HG03108 (cell line): ENCODE measurements at regions not wholly inside any gene's neighbourhood (a gene's known extent, or its start where the extent isn't known, plus 50 kb on each side); places are given as distances from the start of the nearest gene placed in this dataset.

Experiments used
- ATAC-seq: cut with Tn5 transposase; IDR thresholded peaks from one replicate; pipeline ENCODE4 v1.9.1; 2021; ENCODE audit warnings: moderate library complexity; ENCODE audit not compliant: unreplicated experiment

GRCh38 chr4:149136951-149137620, 678.6 kb downstream of the IQCM start:
- ATAC-seq: no peak

GRCh38 chr4:149135062-149135461, 680.6 kb downstream of the IQCM start:
- ATAC-seq: no peak

- no peak for ATAC-seq
Measured at GRCh38 chr4:149121023-149121404, 678.8 kb upstream of the NR3C2 start.

DNA sequence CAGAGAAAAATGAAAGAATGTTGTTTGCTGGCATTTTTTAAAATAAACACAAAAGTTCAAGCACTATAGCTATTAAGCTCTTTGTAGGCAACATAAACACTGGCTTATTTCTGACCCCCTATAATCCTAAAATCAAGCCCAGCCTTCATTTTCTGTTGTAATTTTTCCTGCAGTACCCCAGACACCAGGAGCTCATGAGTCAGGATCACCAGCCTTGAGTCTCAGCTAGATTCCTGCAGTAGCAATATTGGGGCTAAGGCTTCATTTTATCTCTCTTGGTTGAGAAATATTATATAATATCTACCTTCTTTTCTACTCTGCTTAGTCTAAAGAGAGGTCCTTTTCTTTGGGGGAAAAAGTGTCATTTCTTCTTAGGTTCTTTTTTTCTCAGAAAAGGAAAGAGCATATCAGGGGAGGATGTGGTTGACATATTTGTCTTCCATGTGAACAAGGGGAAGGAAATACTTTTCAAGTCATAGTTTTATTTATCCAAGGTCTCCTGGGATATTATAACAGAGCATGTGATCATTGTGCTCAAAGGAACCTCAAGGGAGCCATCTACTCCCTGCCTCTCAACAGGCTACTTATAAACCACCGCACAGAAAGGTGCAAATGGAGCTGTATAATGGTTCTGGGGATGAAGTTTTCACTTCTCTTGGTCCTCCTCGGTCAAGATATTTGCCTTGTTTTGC, 678.3 kb upstream of the NR3C2 start:
- ATAC-seq: no peak

DNA sequence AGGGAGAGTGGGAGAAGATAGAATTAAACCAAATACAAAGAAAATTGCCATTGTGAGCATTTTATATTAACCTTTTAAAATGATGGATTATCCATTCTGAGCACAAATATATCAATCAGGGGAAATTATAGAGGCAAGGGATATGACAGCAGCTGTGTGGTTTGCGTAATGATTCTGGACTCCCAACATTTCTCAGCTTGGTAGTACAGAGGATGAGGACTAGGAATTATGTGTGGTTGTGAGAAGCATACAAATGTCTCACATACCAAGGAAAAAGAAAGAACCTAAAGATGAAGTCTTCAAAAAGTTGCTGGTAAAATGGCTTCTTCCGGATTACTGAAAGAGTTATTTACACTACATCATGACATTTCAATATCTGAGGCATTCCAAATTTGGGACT, 674.6 kb upstream of the NR3C2 start:
- ATAC-seq: no peak

- ATAC-seq: no peak
Measured at GRCh38 chr4:149113804-149114430, 671.7 kb upstream of the NR3C2 start.

DNA sequence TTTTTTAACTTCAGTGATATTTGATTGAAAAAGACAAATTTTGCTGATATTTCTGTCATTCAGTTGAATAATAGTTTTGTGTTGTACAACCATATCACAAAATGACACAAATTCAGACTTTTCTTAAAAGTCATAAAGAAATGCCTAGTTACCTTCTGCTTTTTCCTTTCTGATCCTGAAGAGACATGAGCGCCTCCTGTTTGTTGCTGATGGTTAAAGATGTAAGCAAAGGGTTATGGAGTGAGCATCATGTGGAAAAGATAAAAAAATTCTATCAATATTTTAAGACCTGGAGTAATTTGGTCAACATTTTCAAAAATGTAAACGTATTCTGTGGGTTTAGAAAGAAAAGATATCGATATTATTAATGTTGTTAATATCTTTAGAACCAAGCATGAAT, 669.9 kb upstream of the NR3C2 start:
- ATAC-seq: no peak

- ATAC-seq: no peak
Measured at GRCh38 chr4:149110481-149110880, 668.3 kb upstream of the NR3C2 start.

DNA sequence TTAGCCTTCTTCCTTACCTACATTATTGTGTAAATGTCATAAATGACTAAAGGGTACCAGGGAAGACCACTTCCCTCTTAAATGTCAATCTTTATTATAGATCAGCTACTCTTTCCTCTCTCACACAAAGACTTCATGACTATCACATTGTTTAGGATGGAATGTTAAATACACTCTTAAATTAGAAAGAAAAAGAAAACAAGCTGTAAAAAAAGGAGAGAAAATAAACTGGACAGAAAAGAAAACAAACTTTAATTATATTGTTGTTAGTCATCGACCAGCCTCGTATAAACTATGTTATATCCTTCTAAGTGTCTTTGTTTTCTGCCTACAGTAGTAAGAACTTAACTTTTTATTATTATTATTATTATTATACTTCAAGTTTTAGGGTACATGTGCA, 666.4 kb upstream of the NR3C2 start:
- no peak for ATAC-seq

DNA sequence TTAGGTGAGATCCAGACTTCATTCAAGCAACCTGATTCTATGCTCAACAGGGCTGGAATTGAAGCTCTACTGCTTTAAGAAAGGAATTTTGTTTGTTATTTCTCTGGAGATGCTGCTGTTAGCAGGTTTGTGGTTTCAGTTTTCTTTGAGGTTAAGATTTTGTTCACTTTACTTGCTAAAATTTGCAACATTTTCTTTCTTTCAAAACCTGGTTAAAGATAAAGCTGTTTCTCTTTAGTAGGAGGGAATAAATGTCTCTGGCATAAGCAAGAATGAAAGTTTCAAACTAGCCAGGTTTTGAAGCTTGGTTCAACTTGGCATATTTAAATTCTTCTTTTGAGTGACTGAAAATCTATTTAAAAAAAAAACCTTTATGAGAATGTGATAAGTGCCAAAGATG, 660.6 kb upstream of the NR3C2 start:
- ATAC-seq: no peak

DNA sequence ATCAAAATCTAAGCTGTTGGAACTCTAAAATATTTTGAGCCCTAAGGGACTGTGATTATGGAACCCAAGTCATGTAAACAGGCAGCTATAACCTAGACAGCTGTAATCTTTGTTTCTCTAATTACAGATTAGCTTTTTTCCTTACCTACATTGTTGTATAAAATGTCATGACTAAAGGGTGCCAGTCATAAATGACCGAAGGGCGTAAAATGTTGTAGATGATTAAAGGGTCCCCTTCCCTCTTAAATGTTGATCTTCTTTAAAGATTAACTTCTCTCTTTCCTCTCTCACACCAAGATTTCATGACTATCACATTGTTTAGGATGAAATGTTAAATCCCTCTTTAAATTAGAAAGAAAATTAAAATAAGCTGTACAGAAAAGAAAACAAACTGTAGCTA, 659.4 kb upstream of the NR3C2 start:
- no peak for ATAC-seq

GRCh38 chr4:149095811-149096210, 653.6 kb upstream of the NR3C2 start:
- ATAC-seq: no peak

DNA sequence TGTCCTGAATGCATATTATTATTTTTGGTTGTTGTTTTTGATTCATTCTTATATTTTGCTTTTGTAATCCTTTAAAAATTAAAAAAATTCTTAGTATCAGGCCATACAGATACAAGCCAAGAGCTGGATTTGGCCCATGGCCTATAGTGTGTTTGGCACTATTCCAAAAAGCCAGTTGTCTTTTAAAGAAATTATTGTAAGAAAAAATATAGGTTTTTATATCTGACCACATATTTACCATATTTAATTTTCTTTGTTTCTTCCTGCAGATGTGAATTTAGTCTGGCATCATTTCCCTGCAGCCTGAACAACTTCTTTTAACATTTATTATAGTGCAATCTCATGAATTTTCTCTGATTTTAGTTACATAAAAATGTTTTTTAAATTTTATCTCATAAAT, 652.8 kb upstream of the NR3C2 start:
- ATAC-seq: no peak

DNA sequence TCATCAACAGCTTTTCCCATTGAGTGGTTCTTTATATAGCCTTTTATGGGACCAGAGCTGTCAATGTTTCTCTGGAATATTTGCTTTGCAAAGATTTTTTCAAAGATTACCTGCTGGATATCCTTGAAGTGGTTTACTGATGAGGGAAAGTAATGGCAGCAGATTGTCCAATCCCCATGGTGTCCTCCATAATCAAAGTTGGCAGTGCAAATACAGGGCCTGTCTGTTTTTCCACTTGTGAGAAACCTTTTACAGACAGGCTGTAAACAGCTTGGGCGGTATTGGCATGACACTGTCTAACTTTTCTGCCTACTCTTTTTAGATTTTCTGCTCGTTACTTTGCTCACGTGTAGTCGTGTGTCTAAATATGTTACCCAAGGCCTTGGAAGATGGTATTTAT, 641.9 kb upstream of the NR3C2 start:
- no peak for ATAC-seq

DNA sequence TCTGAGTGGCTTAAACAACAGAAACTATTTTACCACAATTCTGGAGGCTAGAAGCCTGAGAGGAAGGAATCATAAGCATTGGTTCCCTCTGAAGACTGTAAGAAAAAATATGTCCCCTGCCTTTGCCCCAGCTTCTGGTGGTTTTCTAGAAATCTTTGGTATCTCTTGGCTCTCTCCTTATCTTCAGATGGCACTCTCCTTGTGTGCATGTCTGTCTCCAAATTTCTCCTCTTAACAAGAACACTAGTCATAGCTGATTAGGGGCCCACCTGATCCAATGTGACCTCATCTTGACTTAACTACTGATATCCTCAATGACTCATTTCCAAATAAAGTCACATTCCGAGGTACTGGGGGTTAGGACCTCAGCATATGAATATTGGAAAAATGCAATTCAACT, 635.0 kb upstream of the NR3C2 start:
- ATAC-seq: no peak

DNA sequence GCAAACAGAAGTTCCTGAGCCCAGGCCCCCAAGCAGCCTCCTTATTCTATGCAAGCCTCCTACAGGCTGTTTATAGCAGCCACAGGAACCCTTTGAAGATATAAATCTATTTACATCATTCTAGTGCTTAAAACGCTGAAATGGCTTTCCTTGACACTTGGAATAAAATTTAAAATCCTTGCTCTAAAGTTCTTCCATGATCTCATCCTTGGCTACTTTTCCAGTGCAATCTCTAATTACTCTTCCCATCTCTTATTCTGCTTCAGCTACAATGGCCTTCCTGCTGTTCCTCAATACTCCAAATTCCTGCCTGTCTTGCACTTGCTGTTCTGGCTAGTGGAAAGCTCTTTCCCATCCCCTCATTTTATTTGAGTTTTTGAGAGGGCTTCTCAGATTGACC, 634.2 kb upstream of the NR3C2 start:
- ATAC-seq: no peak

DNA sequence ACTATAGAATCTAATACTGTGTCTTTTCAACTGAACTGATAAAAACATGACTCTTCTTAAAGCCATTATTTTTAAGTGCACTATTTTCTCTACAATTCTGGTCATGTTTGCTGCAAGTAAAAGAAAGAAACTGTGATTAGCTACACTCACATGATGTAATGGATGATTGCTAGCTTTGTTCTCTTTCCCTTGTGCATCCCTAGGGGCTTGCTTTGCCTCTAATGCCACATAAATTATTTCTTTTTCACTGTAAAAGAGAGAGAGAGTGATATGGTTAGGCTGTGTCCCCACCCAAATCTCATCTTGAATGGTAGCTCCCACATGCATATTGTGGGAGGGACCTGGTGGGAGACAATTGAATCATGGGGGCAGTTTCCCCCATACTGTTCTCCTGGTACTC, 630.2 kb upstream of the NR3C2 start:
- no peak for ATAC-seq

- ATAC-seq: no peak
Measured at GRCh38 chr4:149065753-149066152, 623.5 kb upstream of the NR3C2 start.

GRCh38 chr4:149062997-149063396, 620.8 kb upstream of the NR3C2 start:
- no peak for ATAC-seq

DNA sequence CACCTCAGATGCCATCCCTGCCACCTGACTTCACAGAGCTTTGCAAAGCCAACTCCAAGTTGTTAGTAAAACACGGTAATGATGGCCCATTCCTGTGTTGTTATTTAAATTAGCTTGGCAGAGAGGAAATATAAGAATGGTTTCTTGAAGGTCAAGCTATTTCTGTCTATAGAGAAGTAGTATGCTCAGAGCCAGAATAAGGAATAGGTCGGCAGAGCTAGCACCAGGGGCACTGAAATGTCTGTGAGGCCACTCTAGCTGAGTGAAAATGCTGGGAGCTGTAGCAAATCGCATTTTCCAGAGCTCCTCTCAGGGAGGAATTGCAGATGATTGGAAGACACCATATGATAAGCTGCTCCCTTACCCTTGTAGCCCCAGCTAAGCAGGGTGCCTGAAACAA, 615.4 kb upstream of the NR3C2 start:
- ATAC-seq: no peak

DNA sequence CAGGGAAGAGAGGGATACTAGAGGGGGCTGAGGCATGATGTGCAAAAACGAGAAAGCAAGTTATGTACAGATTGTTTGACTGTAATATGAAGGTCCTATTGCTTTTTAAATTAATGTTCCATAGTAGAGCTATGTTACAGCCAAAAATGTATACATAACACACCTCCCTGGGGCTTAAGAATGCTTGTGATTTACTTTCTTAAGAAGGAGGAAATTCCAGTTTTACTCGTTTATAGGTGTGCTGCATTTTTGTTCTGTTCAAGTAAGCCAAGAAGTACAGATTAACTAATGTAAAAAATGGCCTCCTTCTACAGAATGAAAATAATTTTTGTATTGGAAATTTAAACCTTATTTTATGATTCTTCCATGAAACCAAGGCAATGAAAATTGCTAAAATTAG, 614.4 kb upstream of the NR3C2 start:
- ATAC-seq: no peak

- no peak for ATAC-seq
Measured at GRCh38 chr4:149055624-149056023, 613.4 kb upstream of the NR3C2 start.

GRCh38 chr4:149050840-149051239, 608.6 kb upstream of the NR3C2 start:
- ATAC-seq: no peak
